Liver (tissue), 8 donors: ENCODE measurements at regions not wholly inside any gene's neighbourhood (a gene's known extent, or its start where the extent isn't known, plus 50 kb on each side); places are given as distances from the start of the nearest gene placed in this dataset.

Experiments
- DNase-seq: peaks from one replicate; pipeline ENCODE4 v3.0.0-alpha.2; 2017; ENCODE audit warnings: low spot score
- H3K27ac ChIP-seq, 2 donors: one replicate each; pipeline ENCODE4 v1.7.0; 2013; ENCODE audit warnings: inconsistent platforms in 2 of 2, low read length in 2 of 2, control low read depth in 1 of 2, low read depth in 1 of 2, mild to moderate bottlenecking in 1 of 2
- H3K27me3 ChIP-seq, 4 donors: one replicate each; pipeline versions ENCODE4 v1.6.1 to v1.7.0; 2013; ENCODE audit warnings: low read length in 3 of 4, inconsistent platforms in 1 of 4, mild to moderate bottlenecking in 1 of 4, moderate library complexity in 1 of 4; ENCODE audit not compliant: control insufficient read depth in 4 of 4, insufficient read depth in 4 of 4
- H3K36me3 ChIP-seq, 4 donors: one replicate each; pipeline versions ENCODE4 v1.6.1 to v1.7.0; 2013; ENCODE audit warnings: low read length in 3 of 4, mild to moderate bottlenecking in 3 of 4, low read depth in 1 of 4, moderate library complexity in 1 of 4; ENCODE audit not compliant: control insufficient read depth in 4 of 4, insufficient read depth in 3 of 4
- H3K4me1 ChIP-seq, 4 donors: one replicate each; pipeline versions ENCODE4 v1.6.1 to v1.7.0; 2013; ENCODE audit warnings: low read length in 3 of 4, mild to moderate bottlenecking in 3 of 4, moderate library complexity in 1 of 4; ENCODE audit not compliant: control insufficient read depth in 4 of 4, insufficient read depth in 4 of 4
- H3K4me3 ChIP-seq, 3 donors: one replicate each; pipeline versions ENCODE4 v1.6.1 to v1.7.0; 2013; ENCODE audit warnings: low read length in 3 of 3, control low read depth in 1 of 3, low read depth in 1 of 3, mild to moderate bottlenecking in 1 of 3
- H3K9ac ChIP-seq, 2 donors: one replicate each; pipeline ENCODE4 v1.7.0; 2013; ENCODE audit warnings: low read length in 2 of 2, mild to moderate bottlenecking in 2 of 2, moderate library complexity in 2 of 2, control low read depth in 1 of 2, low read depth in 1 of 2
- H3K9me3 ChIP-seq, 4 donors: one replicate each; pipeline versions ENCODE4 v1.6.1 to v1.7.0; 2013; ENCODE audit warnings: low read length in 3 of 4; ENCODE audit not compliant: control insufficient read depth in 4 of 4
- ATF3 ChIP-seq: IDR thresholded peaks from 2 replicates; pipeline ENCODE4 v1.6.1; 2016; ENCODE audit warnings: antibody characterized with exemption
- CTCF ChIP-seq: fragments of 150-350 bp; IDR thresholded peaks from 2 replicates; pipeline ENCODE4 v1.5.1; 2017; ENCODE audit warnings: improper control_type of control experiment, low read depth, low read length; ENCODE audit not compliant: missing input control
- EGR1 ChIP-seq, 2 donors: IDR thresholded peaks; 2 replicates each; pipeline ENCODE4 v1.6.1; 2016 to 2018; ENCODE audit warnings: antibody characterized with exemption in 2 of 2, low read depth in 2 of 2
- FOXA2 ChIP-seq: IDR thresholded peaks from 2 replicates; pipeline ENCODE4 v1.6.1; 2016; ENCODE audit warnings: antibody characterized with exemption
- GABPA ChIP-seq, 2 donors: IDR thresholded peaks in 1 of 2; conservative IDR thresholded peaks in 1 of 2; 2 replicates each; pipeline ENCODE4 v1.6.1; 2016; ENCODE audit warnings: antibody characterized with exemption in 2 of 2, mild to moderate bottlenecking in 1 of 2, moderate library complexity in 1 of 2
- HNF4A ChIP-seq, 2 donors: conservative IDR thresholded peaks; 2 replicates each; pipeline ENCODE4 v1.6.1; 2016; ENCODE audit warnings: antibody characterized with exemption in 2 of 2, mild to moderate bottlenecking in 2 of 2
- HNF4G ChIP-seq: IDR thresholded peaks from 2 replicates; pipeline ENCODE4 v1.6.1; 2016; ENCODE audit warnings: antibody characterized with exemption
- JUND ChIP-seq, 2 donors: IDR thresholded peaks; 2 replicates each; pipeline ENCODE4 v1.6.1; 2016; ENCODE audit warnings: antibody characterized with exemption in 2 of 2
- MAX ChIP-seq: IDR thresholded peaks from 2 replicates; pipeline ENCODE4 v1.6.1; 2016; ENCODE audit warnings: antibody characterized with exemption
- NR2F2 ChIP-seq: IDR thresholded peaks from 2 replicates; pipeline ENCODE4 v1.6.1; 2016; ENCODE audit warnings: antibody characterized with exemption
- RAD21 ChIP-seq, 2 donors: IDR thresholded peaks; 2 replicates each; pipeline ENCODE4 v1.6.1; 2016; ENCODE audit warnings: antibody characterized with exemption in 2 of 2, mild to moderate bottlenecking in 2 of 2
- REST ChIP-seq: IDR thresholded peaks from 2 replicates; pipeline ENCODE4 v1.6.1; 2016; ENCODE audit warnings: antibody characterized with exemption, mild to moderate bottlenecking
- RXRA ChIP-seq, 2 donors: IDR thresholded peaks; 2 replicates each; pipeline ENCODE4 v1.6.1; 2017 to 2018; ENCODE audit warnings: antibody characterized with exemption in 2 of 2, mild to moderate bottlenecking in 1 of 2
- SP1 ChIP-seq: IDR thresholded peaks from 2 replicates; pipeline ENCODE4 v1.6.1; 2018; ENCODE audit warnings: antibody characterized with exemption, mild to moderate bottlenecking
- TAF1 ChIP-seq: conservative IDR thresholded peaks from 2 replicates; pipeline ENCODE4 v1.6.1; 2016; ENCODE audit warnings: antibody characterized with exemption, mild to moderate bottlenecking
- YY1 ChIP-seq: IDR thresholded peaks from 2 replicates; pipeline ENCODE4 v1.6.1; 2016; ENCODE audit warnings: antibody characterized with exemption, mild to moderate bottlenecking
- ZBTB33 ChIP-seq: IDR thresholded peaks from 2 replicates; pipeline ENCODE4 v1.6.1; 2016; ENCODE audit warnings: antibody characterized with exemption
- WGBS: extraction: QIAGEN DNeasy Blood & Tissue Kit; methylation state at CpG from one replicate; pipeline ENCODE4 v1.1.7; 2013; 5-methylcytosine and 5-hydroxymethylcytosine counted together
- donor health status: healthy.
- donor health status: healthy.
- donor health status: healthy.
- donor health status: healthy.
- donor health status: healthy.

GRCh38 chr15:31887246-31887645, 143.1 kb upstream of the CHRNA7 start:
- TF ChIP-seq RAD21 (IDR thresholded peaks at IDR 0.05) (no peak), RXRA (IDR thresholded peaks at IDR 0.05) (no peak), ZBTB33 (no peak), REST (no peak), GABPA (IDR thresholded peaks at IDR 0.05 in 1 of 2, conservative IDR thresholded peaks at IDR 0.05 in 1 of 2) (no peak), FOXA2 (no peak), EGR1 (IDR thresholded peaks at IDR 0.05; ENCODE audit: low read depth in 2 of 2) (no peak), SP1 (no peak), NR2F2 (no peak), CTCF (no peak), HNF4G (no peak), JUND (IDR thresholded peaks at IDR 0.05) (no peak), TAF1 (no peak), MAX (no peak)
- no peak for DNase-seq
- WGBS = 18% methylated on average over 9 of the region's 9 CpGs
- Histone ChIP-seq H3K36me3 (no peaks in the 10 kb centered on the region), H3K4me3 (no peak overlapping the region), H3K9me3 (peaks cover 0 to 1% (median under 1%) of the 10 kb centered on the region in 4 donors), H3K9ac (no peak overlapping the region), H3K27ac (no peak overlapping the region), H3K27me3 (peaks cover 0 to 12% (median 7%) of the 10 kb centered on the region in 4 donors), H3K4me1 (no peaks in the 10 kb centered on the region)

- H3K9me3 ChIP-seq = peaks cover 0 to 5% (median under 1%) of the 10 kb centered on the region in 4 donors
- WGBS = 91% methylated on average over 1 of the region's 1 CpG
- H3K27ac ChIP-seq = no peak overlapping the region
- no peaks in the 10 kb centered on the region for H3K36me3 ChIP-seq
- no peaks in the 10 kb centered on the region for H3K4me1 ChIP-seq
- H3K9ac ChIP-seq = no peak overlapping the region
- DNase-seq = no peak
- peaks cover 0 to 11% (median 3%) of the 10 kb centered on the region in 4 donors for H3K27me3 ChIP-seq
- H3K4me3 ChIP-seq = no peak overlapping the region
- no peak for TF ChIP-seq NR2F2
- no peak for TF ChIP-seq HNF4A (conservative IDR thresholded peaks at IDR 0.05)
- TF ChIP-seq CTCF = no peak
- TF ChIP-seq HNF4G = no peak
- TF ChIP-seq SP1 = no peak
- TF ChIP-seq FOXA2 = no peak
- TF ChIP-seq RAD21 (IDR thresholded peaks at IDR 0.05) = no peak
- TF ChIP-seq YY1 = no peak
- no peak for TF ChIP-seq JUND (IDR thresholded peaks at IDR 0.05)
- TF ChIP-seq REST = no peak
- TF ChIP-seq RXRA (IDR thresholded peaks at IDR 0.05) = no peak
- no peak for TF ChIP-seq ATF3
- TF ChIP-seq MAX = no peak
These were observed 137.8 kb upstream of the CHRNA7 start for GRCh38 chr15:31892513-31892912.
